T-helper 17 cell (primary cell): ENCODE measurements at regions not wholly inside any gene's neighbourhood (a gene's known extent, or its start where the extent isn't known, plus 50 kb on each side); places are given as distances from the start of the nearest gene placed in this dataset.
A peak's percentile ranks its signal among the peaks of the same experiment; 100 is the strongest.
"Not testable (repeated sequence)": the region's sequence is repeated elsewhere in the genome, so short reads cannot be mapped to it uniquely, and the experiment has no call there.

Source experiments
- ATAC-seq: fragments of 150-1000 bp; cut with Tn5 transposase; 2 replicates; pipeline ENCODE4 v1.10.0; 2021; ENCODE audit warnings: mild to moderate bottlenecking, moderate library complexity
- DNase-seq, 3 donors: peaks; one replicate each; pipeline versions ENCODE4 v3.0.0 to v3.0.0-alpha.2; 2020 to 2021
- H3K9me3 ChIP-seq: one replicate; pipeline ENCODE4 v1.7.0; 2013; ENCODE audit warnings: low read length, mild to moderate bottlenecking; ENCODE audit not compliant: control insufficient read depth, poor library complexity, severe bottlenecking
- H3K27ac Mint-ChIP-seq: one replicate; pipeline ENCODE4 v1.8.0; 2022; ENCODE audit warnings: mild to moderate bottlenecking, moderate library complexity, mixed read lengths
- H3K27me3 Mint-ChIP-seq: one replicate; pipeline ENCODE4 v1.8.0; 2022; ENCODE audit warnings: mixed read lengths
- H3K36me3 Mint-ChIP-seq: one replicate; pipeline ENCODE4 v1.8.0; 2022; ENCODE audit warnings: low read depth, mixed read lengths
- H3K4me1 Mint-ChIP-seq: one replicate; pipeline ENCODE4 v1.8.0; 2022; ENCODE audit warnings: mild to moderate bottlenecking, mixed read lengths
- H3K4me3 Mint-ChIP-seq: one replicate; pipeline ENCODE4 v1.8.0; 2022; ENCODE audit warnings: mild to moderate bottlenecking, moderate library complexity, mixed read lengths

DNA sequence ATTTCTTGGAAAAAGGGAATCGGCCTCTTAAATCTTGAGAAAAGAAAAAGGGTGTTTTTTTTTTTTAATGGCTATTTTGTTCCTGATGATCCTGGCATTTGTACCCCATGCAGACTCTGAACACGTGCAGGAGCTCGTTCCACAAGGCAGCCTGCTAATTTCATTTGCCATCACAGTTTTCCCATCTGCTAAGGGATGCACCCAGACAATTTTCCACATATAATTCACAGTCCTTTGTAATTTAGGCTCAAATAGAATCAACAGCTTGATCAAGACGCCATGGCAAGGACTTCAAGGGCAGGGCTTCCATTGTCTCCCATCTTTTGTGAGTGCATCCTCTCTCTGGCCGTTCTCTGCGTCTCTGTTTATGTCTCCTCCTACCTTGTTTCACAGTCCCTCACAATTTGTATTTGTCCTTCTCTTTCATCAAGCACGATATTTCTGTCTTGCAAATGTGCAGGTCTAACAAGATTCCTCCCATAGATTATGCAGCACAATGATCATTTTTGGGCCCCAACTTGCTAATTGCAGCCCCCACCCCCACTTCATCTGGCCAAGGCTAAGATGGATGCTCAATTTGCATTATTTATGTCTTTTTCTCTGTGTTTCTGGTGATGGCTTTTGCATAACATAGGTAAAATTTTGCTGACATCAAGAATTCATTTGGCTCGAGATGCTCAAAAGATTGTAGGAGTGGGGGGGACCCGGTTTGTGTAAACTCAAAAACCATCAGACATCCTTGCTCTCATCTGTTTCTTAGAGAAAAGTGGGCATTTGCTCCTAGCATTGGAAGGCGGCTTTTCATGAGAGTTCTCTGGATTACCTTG is 356.0 kb upstream of the NPVF start:
- Mint-ChIP-seq H3K36me3 (no peaks in the 10 kb centered on the region), H3K4me3 (no peak overlapping the region), H3K27me3 (peaks cover 69% of the 10 kb centered on the region), H3K4me1 (peaks cover 4% of the 10 kb centered on the region), H3K27ac (no peak overlapping the region)
- ATAC-seq (no peak), DNase-seq (no peak)
- H3K9me3 ChIP-seq: no peaks in the 10 kb centered on the region

DNA sequence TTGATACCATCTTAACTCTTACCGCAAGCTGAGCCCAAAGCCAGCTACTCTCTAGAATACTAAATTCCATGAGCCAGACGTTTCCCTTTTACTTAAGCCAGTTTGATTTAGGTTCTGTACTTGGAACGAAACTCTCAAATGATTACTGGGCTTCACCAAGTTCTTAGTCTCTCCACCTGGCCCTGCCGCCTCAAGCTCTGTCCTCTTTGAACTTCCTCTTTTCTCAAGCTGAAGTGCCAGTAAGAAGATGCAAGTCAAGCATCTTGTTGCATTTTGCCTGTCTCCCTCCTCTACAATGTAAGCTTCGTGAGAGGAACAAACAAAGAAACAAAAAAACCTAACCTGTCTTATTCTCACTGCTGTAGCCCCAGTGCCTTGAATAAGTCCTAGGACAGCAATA is 358.2 kb upstream of the NPVF start:
- H3K4me1 Mint-ChIP-seq: peaks cover 2% of the 10 kb centered on the region
- H3K27ac Mint-ChIP-seq: no peak overlapping the region
- peaks cover 70% of the 10 kb centered on the region for H3K27me3 Mint-ChIP-seq

DNA sequence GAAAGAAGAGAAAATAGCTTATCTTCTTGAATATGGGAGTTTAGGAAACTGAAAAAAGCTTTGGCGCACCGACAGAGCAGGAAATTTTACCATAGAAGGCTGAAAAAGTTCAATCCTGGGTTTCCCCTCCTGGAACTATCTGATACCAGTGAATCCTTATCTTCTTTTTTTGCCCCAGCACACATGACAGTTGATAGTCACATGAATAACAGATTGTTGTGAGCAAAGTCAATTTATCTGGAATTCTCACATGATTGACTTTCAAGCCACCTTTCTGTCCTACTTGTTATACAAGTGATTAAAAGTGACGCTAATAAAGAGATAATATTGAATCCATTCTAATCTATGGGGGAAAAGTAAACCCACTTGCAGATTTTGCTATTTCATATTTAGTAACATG is 365.8 kb upstream of the NPVF start:
- H3K36me3 Mint-ChIP-seq: no peaks in the 10 kb centered on the region
- no peaks in the 10 kb centered on the region for H3K9me3 ChIP-seq
- H3K4me1 Mint-ChIP-seq: no peaks in the 10 kb centered on the region
- peaks cover 39% of the 10 kb centered on the region for H3K27me3 Mint-ChIP-seq
- H3K27ac Mint-ChIP-seq: no peak overlapping the region
- no peak for DNase-seq
- H3K4me3 Mint-ChIP-seq: no peak overlapping the region
- ATAC-seq: no peak

More for the DNA sequence above, 358.2 kb upstream of the NPVF start:
- no peaks in the 10 kb centered on the region for H3K9me3 ChIP-seq
- no peak for DNase-seq
- H3K36me3 Mint-ChIP-seq: no peaks in the 10 kb centered on the region
- ATAC-seq: no peak
- no peak overlapping the region for H3K4me3 Mint-ChIP-seq

DNA sequence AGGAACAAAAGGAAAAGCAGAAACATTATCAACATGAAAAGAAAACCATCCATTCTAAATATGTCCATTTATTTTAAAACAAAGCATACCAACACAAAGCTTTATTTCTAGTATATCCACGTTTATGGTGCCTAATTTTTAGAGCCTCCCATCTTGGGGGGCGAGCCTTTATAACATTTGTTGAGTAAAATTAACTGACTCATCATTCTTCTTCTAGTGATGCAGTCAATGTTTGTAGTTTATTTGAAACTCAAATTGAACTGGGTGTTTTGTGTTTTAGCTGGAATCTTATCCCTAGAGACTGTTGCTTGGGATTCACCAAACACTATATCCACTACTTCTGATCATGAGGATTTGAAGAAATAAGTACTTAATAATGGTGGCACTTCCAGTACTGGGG is 366.4 kb upstream of the NPVF start:
- Mint-ChIP-seq H3K4me1 (no peaks in the 10 kb centered on the region), H3K27ac (no peak overlapping the region), H3K27me3 (peaks cover 39% of the 10 kb centered on the region), H3K36me3 (no peaks in the 10 kb centered on the region), H3K4me3 (no peak overlapping the region)
- DNase-seq (no peak), ATAC-seq (no peak)
- no peaks in the 10 kb centered on the region for H3K9me3 ChIP-seq

DNA sequence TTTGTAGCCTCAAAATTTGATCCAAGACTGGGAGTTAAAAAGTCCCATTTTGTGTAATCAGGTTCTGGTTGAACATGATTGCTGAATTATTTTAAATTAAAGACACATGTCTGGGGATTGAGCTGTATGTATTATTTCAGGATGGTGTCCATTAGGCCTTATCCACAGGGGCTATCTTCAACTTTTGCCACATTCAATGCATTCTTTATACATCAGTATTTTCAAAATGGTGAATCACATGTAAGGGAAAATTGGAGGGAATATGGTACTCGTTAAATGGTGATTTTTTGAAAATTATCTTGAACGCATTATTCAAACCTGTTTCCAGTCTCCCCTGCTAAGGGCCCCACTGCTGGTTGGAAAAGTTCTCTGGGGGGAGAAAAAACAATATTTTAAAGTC is 367.7 kb upstream of the NPVF start:
- no peak overlapping the region for H3K27ac Mint-ChIP-seq
- H3K4me1 Mint-ChIP-seq: no peaks in the 10 kb centered on the region
- H3K4me3 Mint-ChIP-seq: no peak overlapping the region
- no peaks in the 10 kb centered on the region for H3K36me3 Mint-ChIP-seq
- H3K27me3 Mint-ChIP-seq: peaks cover 41% of the 10 kb centered on the region
- no peaks in the 10 kb centered on the region for H3K9me3 ChIP-seq
- no peak for ATAC-seq
- DNase-seq: no peak

DNA sequence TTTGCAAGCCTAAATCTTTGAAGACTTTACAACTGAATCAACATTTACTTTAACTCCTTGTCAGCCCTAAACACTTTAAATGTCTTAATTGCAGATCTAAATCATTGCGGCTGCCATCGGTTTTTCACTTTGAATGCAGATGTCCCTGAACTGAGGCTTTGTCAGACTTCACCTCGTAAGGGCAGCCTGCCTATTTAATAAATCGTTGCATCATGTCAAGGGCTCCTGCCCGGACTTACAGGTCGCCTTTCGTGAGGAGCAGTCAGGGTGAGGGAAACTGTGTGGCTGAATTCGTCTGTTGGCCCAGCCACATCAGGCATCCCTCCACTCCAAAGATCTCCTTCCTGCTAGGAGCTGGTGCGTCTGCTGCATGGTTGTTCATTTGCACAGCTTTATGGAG is 368.2 kb upstream of the NPVF start:
- Mint-ChIP-seq H3K36me3 (no peaks in the 10 kb centered on the region), H3K27me3 (peaks cover 43% of the 10 kb centered on the region), H3K4me3 (no peak overlapping the region), H3K27ac (no peak overlapping the region), H3K4me1 (no peaks in the 10 kb centered on the region)
- DNase-seq: no peak
- H3K9me3 ChIP-seq: no peaks in the 10 kb centered on the region
- ATAC-seq: no peak

DNA sequence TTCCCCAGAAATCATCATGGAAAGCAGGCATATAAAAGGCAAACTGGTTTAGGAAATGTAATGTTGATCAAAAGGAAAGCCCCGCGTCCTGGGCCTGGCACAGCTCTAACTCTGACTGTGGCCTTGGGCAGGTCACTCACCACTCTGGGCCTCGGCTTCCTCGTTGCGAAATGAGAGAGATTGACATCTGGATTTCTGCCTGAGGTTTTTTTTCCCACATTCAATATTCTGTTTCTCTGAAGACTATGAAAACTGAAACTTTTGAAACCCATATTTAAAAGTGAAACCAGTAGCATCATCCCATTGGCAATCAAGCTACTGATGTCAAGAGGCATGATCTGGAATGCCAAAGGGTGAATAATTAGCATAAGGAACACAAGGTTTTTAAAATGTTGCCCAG is 369.7 kb upstream of the NPVF start:
- peaks cover 31% of the 10 kb centered on the region for H3K27me3 Mint-ChIP-seq
- H3K4me1 Mint-ChIP-seq: no peaks in the 10 kb centered on the region
- H3K4me3 Mint-ChIP-seq: no peak overlapping the region
- no peaks in the 10 kb centered on the region for H3K36me3 Mint-ChIP-seq
- ATAC-seq (no peak), DNase-seq (no peak)
- no peak overlapping the region for H3K27ac Mint-ChIP-seq
- no peaks in the 10 kb centered on the region for H3K9me3 ChIP-seq

DNA sequence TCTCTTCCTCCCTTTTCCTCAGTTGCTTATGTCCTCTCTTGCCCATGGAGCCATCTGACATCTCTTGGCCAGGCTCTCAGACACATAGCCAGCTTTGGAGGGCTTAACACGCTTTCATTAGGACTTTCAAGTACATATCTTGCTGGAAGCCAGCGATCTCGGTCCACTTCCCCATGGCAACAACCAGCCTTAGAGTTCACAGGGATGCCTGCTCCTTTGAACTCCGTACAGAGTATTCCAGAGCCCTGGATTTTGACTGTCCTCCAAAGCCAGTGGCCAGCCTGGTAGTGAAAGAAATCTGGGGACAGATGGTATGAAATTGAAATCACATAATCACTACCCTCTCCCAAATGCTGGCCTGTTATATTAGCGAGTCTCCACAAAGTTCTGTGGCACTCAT is 370.5 kb upstream of the NPVF start:
- ATAC-seq: no peak
- peaks cover 25% of the 10 kb centered on the region for H3K27me3 Mint-ChIP-seq
- H3K9me3 ChIP-seq: no peaks in the 10 kb centered on the region
- H3K36me3 Mint-ChIP-seq: no peaks in the 10 kb centered on the region
- H3K4me1 Mint-ChIP-seq: no peaks in the 10 kb centered on the region
- H3K4me3 Mint-ChIP-seq: no peak overlapping the region
- H3K27ac Mint-ChIP-seq: no peak overlapping the region
- no peak for DNase-seq

DNA sequence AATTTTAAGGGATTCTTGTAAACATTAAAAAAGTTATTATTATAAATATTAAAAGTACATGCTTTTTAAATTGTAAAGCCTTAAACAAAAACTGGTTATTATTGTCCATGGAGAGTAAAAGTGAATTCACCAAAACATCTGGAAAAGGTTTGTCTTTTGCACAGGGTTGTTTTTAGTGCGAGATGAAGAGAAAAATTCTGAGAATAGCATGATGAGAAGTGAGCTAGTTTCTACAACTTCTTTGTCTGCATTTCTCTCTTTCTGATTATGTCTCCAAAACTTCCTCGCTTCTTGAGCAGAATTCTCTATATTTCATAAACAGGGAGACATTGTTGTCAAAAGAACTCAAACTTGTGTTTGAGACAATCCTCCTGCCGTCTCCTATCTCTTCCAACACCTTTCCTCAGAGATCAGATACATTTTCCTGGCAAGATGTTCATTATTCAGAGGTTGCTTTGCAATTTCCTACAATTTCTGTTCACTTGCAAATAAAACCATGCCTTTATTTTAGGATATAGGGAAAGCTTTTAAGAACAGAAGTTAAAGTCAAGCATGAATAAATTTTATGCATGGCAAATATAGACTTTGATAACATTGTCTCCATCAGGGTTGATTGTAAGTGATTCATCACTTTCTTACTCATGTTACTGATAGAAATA is 372.1 kb upstream of the NPVF start:
- Mint-ChIP-seq H3K4me3 (no peak overlapping the region), H3K27me3 (peaks cover 18% of the 10 kb centered on the region), H3K4me1 (no peaks in the 10 kb centered on the region), H3K36me3 (no peaks in the 10 kb centered on the region), H3K27ac (no peak overlapping the region)
- no peaks in the 10 kb centered on the region for H3K9me3 ChIP-seq
- no peak for DNase-seq
- no peak for ATAC-seq

DNA sequence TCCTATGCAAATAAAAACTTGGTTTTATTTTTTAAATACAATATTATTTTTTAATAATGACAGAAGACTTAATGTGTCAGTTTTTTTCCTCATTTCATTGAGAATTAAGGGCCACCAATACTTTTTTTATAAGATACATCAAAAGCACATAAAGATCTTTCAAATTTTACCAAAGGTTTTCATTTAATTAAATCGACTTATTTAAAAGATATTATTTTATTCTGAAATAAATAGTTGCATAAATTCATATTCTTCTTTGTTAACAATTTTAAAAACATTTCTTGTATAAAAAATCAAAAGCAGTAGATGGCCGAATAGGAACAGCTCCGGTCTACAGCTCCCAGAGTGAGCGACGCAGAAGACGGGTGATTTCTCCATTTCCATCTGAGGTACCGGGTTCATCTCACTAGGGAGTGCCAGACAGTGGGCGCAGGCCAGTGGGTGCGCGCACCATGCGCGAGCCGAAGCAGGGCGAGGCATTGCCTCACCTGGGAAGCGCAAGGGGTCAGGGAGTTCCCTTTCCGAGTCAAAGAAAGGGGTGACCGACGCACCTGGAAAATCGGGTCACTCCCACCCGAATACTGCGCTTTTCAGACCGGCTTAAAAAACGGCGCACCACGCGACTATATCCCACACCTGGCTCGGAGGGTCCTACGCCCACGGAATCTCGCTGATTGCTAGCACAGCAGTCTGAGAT is 374.6 kb upstream of the NPVF start:
- not testable (repeated sequence) for H3K9me3 ChIP-seq, H3K27ac Mint-ChIP-seq, H3K4me1 Mint-ChIP-seq, DNase-seq, H3K36me3 Mint-ChIP-seq, ATAC-seq
- H3K4me3 Mint-ChIP-seq: peak overlapping the region; percentile 56
- H3K27me3 Mint-ChIP-seq: peaks cover 18% of the 10 kb centered on the region

DNA sequence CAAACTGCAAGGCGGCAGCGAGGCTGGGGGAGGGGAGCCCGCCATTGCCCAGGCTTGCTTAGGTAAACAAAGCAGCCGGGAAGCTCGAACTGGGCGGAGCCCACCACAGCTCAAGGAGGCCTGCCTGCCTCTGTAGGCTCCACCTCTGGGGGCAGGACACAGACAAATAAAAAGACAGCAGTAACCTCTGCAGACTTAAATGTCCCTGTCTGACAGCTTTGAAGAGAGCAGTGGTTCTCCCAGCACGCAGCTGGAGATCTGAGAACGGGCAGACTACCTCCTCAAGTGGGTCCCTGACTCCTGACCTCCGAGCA is 375.1 kb upstream of the NPVF start:
- not testable (repeated sequence) for DNase-seq, H3K36me3 Mint-ChIP-seq, H3K27ac Mint-ChIP-seq

DNA sequence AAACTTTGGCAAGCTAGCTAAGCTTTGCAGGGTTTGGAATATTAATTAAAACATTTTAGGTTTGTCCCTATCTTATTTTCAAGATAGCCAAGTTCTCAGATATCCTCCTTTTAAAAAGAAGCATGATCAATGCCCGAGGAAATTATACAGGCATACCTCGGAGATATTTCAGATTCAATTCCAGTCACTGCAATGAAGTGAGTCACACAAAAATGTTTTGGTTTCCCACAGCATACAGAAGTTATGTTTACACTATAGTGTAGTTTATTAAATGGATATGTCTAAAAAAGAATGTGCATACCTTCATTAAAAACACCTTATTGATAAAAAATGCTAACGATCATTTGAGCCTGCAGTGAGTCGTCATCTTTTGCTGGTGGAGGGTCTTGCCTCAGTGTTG is 382.9 kb upstream of the NPVF start:
- H3K4me1 Mint-ChIP-seq: peaks cover 3% of the 10 kb centered on the region
- no peak overlapping the region for H3K4me3 Mint-ChIP-seq
- peaks cover 12% of the 10 kb centered on the region for H3K27me3 Mint-ChIP-seq
- no peak overlapping the region for H3K27ac Mint-ChIP-seq
- no peak for DNase-seq
- no peaks in the 10 kb centered on the region for H3K9me3 ChIP-seq
- no peaks in the 10 kb centered on the region for H3K36me3 Mint-ChIP-seq
- no peak for ATAC-seq

More for the DNA sequence above, 375.1 kb upstream of the NPVF start:
- H3K27me3 Mint-ChIP-seq: peaks cover 18% of the 10 kb centered on the region
- not testable (repeated sequence) for ATAC-seq, H3K9me3 ChIP-seq, H3K4me1 Mint-ChIP-seq
- H3K4me3 Mint-ChIP-seq: peak overlapping the region; percentile 56

DNA sequence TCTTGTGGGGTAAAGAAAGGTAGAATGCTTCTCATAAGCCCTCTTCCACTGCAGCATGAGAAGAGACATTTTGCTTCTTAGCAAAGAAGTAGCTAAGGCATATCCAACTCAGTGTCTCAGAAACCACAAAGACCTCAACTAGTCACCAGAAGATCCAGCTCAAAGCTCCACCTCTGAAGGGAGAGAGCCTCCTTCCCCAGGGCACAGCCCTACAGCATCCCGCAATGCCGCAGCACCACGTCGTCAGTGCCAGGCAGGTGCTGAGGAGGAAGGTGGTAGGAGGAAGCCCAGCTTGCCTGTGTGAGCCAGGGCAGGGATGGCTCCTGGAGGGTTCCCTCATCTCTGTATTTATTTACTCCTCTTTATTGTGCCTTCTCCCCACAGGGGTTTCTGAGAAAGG is 385.6 kb upstream of the NPVF start:
- DNase-seq (no peak), ATAC-seq (no peak)
- Mint-ChIP-seq H3K27me3 (peaks cover 12% of the 10 kb centered on the region), H3K4me3 (no peak overlapping the region), H3K36me3 (no peaks in the 10 kb centered on the region), H3K27ac (no peak overlapping the region), H3K4me1 (peaks cover 3% of the 10 kb centered on the region)
- H3K9me3 ChIP-seq: no peaks in the 10 kb centered on the region
